ENCODE measurements at regions not wholly inside any gene's neighbourhood (a gene's known extent, or its start where the extent isn't known, plus 50 kb on each side); places are given as distances from the start of the nearest gene placed in this dataset.
"Not testable (repeated sequence)": the region's sequence is repeated elsewhere in the genome, so short reads cannot be mapped to it uniquely, and the experiment has no call there.

DNA sequence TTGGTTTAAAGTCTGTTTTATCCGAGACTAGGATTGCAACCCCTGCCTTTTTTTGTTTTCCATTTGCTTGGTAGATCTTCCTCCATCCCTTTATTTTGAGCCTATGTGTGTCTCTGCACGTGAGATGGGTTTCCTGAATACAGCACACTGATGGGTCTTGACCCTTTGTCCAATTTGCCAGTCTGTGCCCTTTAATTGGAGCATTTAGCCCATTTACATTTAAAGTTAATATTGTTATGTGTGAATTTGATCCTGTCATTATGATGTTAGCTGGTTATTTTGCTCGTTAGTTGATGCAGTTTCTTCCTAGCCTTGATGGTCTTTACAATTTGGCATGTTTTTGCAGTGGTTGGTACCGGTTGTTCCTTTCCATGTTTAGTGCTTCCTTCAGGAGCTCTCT, 70.8 kb upstream of the CTNNA1 start:
- H3K27ac Mint-ChIP-seq, ATAC-seq, POLR2A ChIA-PET, H3K4me1 Mint-ChIP-seq, H3K4me3 Mint-ChIP-seq, DNase-seq: not testable (repeated sequence)
- Mint-ChIP-seq H3K27me3 (peaks cover 38 to 80% (median 48%) of the 10 kb centered on the region in 5 donors), H3K36me3 (peaks cover 5 to 22% (median 6%) of the 10 kb centered on the region in 3 donors), H3K9me3 (peaks cover 0 to 80% (median 8%) of the 10 kb centered on the region in 9 donors)

DNA sequence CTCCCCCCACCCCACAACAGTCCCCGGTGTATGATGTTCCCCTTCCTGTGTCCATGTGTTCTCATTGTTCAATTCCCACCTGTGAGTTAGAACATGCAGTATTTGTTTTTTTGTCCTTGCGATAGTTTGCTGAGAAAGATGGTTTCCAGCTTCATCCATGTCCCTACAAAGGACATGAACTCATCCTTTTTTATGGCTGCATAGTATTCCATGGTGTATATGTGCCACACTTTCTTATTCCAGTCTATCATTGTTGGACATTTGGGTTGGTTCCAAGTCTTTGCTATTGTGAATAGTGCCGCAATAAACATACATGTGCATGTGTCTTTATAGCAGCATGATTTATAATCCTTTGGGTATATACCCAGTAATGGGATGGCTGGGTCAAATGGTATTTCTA, 74.4 kb upstream of the CTNNA1 start:
- POLR2A ChIA-PET, result not testable (repeated sequence)
- H3K27me3 Mint-ChIP-seq, result peaks cover 44 to 95% (median 54%) of the 10 kb centered on the region in 5 donors

GRCh38 chr5:138677782-138678181, 75.4 kb upstream of the CTNNA1 start:
- Mint-ChIP-seq H3K27me3 (peaks cover 50 to 95% (median 56%) of the 10 kb centered on the region in 5 donors), H3K4me1 (no peaks in the 10 kb centered on the region), H3K4me3 (no peak overlapping the region), H3K9me3 (peaks cover 0 to 74% (median 19%) of the 10 kb centered on the region in 9 donors), H3K27ac (no peak overlapping the region), H3K36me3 (peaks cover 6 to 27% (median 8%) of the 10 kb centered on the region in 3 donors)
- POLR2A ChIA-PET, result no interaction called here
- ATAC-seq (no peak), DNase-seq (no peak)

More for the DNA sequence above, 74.4 kb upstream of the CTNNA1 start:
- H3K36me3 Mint-ChIP-seq, result peaks cover 10 to 25% (median 12%) of the 10 kb centered on the region in 3 donors
- not testable (repeated sequence) for H3K4me1 Mint-ChIP-seq, ATAC-seq, H3K27ac Mint-ChIP-seq, H3K4me3 Mint-ChIP-seq, DNase-seq
- peaks cover 0 to 74% (median 22%) of the 10 kb centered on the region in 9 donors for H3K9me3 Mint-ChIP-seq

- peaks cover 0 to 67% (median 19%) of the 10 kb centered on the region in 9 donors for H3K9me3 Mint-ChIP-seq
- H3K27me3 Mint-ChIP-seq, result peaks cover 50 to 95% (median 55%) of the 10 kb centered on the region in 5 donors
- peak overlapping the region in 1 of 10 donors; percentile 9 for H3K27ac Mint-ChIP-seq
These were observed 76.5 kb upstream of the CTNNA1 start for GRCh38 chr5:138676556-138677193.

GRCh38 chr5:138676002-138676401, 77.2 kb upstream of the CTNNA1 start:
- Mint-ChIP-seq H3K9me3 (peaks cover 0 to 62% (median 19%) of the 10 kb centered on the region in 9 donors), H3K36me3 (peaks cover 6 to 27% (median 8%) of the 10 kb centered on the region in 3 donors), H3K27ac (no peak overlapping the region), H3K27me3 (peaks cover 48 to 91% (median 54%) of the 10 kb centered on the region in 5 donors), H3K4me3 (no peak overlapping the region), H3K4me1 (no peaks in the 10 kb centered on the region)
- no peak for ATAC-seq
- no peak for DNase-seq
- POLR2A ChIA-PET, result interaction anchor here (0.6 kb wide), 1 partner anchor 22 kb away, joined by 3 read pairs; no protein-coding TSS in a partner anchor

More at GRCh38 chr5:138676556-138677193, 76.5 kb upstream of the CTNNA1 start:
- no peak overlapping the region for H3K4me3 Mint-ChIP-seq
- no peaks in the 10 kb centered on the region for H3K4me1 Mint-ChIP-seq
- DNase-seq (no peak), ATAC-seq (no peak)
- H3K36me3 Mint-ChIP-seq, result peaks cover 6 to 27% (median 8%) of the 10 kb centered on the region in 3 donors
- POLR2A ChIA-PET, result no interaction called here

GRCh38 chr5:138668451-138669380, 84.5 kb upstream of the CTNNA1 start:
- Mint-ChIP-seq H3K4me1 (peaks cover 22 to 36% (median 23%) of the 10 kb centered on the region in 4 donors), H3K9me3 (peaks cover 0 to 11% (median 4%) of the 10 kb centered on the region in 9 donors), H3K27ac (peak overlapping the region in 2 of 10 donors; percentile 41), H3K4me3 (peak overlapping the region in 7 of 10 donors; percentile 8 to 65 (median 36)), H3K27me3 (peaks cover 64 to 95% (median 70%) of the 10 kb centered on the region in 5 donors), H3K36me3 (peaks cover 0 to 7% (median 5%) of the 10 kb centered on the region in 3 donors)
- ATAC-seq (peak; percentile 84 to 97), DNase-seq (peak in 9 of 10 donors; percentile 6 to 75 (median 61))
- POLR2A ChIA-PET, result interaction anchor here (0.6 to 1.9 kb wide), 4 partner anchors 14 to 47 kb away, joined by 3 to 8 read pairs (median 6); no protein-coding TSS in a partner anchor

DNA sequence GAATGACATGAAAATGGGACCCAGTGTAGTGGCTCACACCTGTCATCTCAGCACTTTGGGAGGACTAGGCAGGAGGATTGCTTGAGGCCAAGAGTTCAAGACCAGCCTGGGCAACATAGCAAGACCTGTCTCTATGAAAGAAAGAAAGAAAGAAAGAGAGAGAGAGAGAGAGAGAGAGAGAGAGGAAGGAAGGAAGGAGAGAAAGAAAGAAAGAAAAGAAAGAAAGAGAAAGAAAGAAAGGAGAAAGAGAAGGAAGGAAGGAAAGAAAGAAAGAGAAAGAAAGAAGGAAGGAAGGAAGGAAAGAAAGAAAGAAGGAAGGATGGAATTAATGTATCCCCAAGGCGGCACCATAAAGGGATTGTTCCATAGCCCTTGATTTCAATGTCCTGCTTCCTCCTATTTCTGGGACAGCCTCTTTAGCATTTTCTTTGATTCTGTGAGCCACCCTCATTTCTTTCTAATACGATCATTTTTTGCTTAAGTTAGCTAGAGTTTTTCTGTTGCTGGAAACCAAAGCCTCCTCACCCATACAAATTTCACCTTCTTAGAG, 85.4 kb upstream of the CTNNA1 start:
- not testable (repeated sequence) for ATAC-seq, H3K27ac Mint-ChIP-seq
- POLR2A ChIA-PET, result interaction anchor here (0.6 to 1.9 kb wide), 4 partner anchors 13 to 46 kb away, joined by 3 to 8 read pairs (median 6); no protein-coding TSS in a partner anchor

DNA sequence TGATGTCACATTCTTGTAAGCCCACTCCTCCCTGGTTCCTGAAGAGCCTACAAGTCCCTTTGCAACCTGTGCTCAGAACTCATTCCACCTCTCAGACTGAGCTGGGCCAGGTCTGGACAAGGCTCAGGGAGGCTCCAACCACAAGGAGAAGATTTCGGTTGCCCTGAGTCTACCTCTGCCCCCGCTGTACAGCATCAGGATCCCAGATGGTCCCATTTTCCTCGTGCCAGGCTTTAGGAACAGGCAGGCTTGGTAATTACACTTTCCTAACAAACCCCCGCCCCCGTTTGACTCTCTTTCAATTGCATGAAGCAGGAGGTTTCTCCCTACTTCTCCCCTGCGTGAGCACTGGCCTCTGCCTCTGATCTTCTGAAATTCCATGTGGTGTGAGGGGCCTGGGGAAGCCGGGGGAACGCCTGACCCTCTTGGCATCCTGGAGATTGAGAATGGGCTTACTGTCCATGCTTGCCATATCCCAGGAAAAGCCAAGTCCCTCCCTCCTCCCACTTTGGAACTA, 86.9 kb upstream of the CTNNA1 start:
- H3K4me3 Mint-ChIP-seq, result no peak overlapping the region
- H3K36me3 Mint-ChIP-seq, result peaks cover 0 to 3% (median 0%) of the 10 kb centered on the region in 3 donors
- POLR2A ChIA-PET, result no interaction called here
- H3K27ac Mint-ChIP-seq, result peak overlapping the region in 1 of 10 donors; percentile 75
- DNase-seq, result no peak
- no peak for ATAC-seq
- peaks cover 0 to 3% (median 0%) of the 10 kb centered on the region in 9 donors for H3K9me3 Mint-ChIP-seq
- peaks cover 67 to 96% (median 75%) of the 10 kb centered on the region in 5 donors for H3K27me3 Mint-ChIP-seq
- peaks cover 35 to 61% (median 40%) of the 10 kb centered on the region in 4 donors for H3K4me1 Mint-ChIP-seq

More for the DNA sequence above, 85.4 kb upstream of the CTNNA1 start:
- H3K36me3 Mint-ChIP-seq, DNase-seq, H3K9me3 Mint-ChIP-seq: not testable (repeated sequence)
- peaks cover 62 to 95% (median 69%) of the 10 kb centered on the region in 5 donors for H3K27me3 Mint-ChIP-seq
- peaks cover 30 to 45% (median 31%) of the 10 kb centered on the region in 4 donors for H3K4me1 Mint-ChIP-seq
- peak overlapping the region in 4 of 10 donors; percentile 36 to 65 (median 60) for H3K4me3 Mint-ChIP-seq

- peaks cover 0 to 6% (median 0%) of the 10 kb centered on the region in 3 donors for H3K36me3 Mint-ChIP-seq
- H3K9me3 Mint-ChIP-seq, result peaks cover 0 to 3% (median 0%) of the 10 kb centered on the region in 9 donors
- no peak overlapping the region for H3K27ac Mint-ChIP-seq
- peaks cover 35 to 61% (median 43%) of the 10 kb centered on the region in 4 donors for H3K4me1 Mint-ChIP-seq
- DNase-seq (no peak), ATAC-seq (no peak)
- no peak overlapping the region for H3K4me3 Mint-ChIP-seq
- H3K27me3 Mint-ChIP-seq, result peaks cover 73 to 100% (median 80%) of the 10 kb centered on the region in 5 donors
- POLR2A ChIA-PET, result no interaction called here
These were observed 88.0 kb upstream of the CTNNA1 start for GRCh38 chr5:138665261-138665660.

GRCh38 chr5:138664276-138664943, 88.8 kb upstream of the CTNNA1 start:
- H3K4me3 Mint-ChIP-seq, result no peak overlapping the region

GRCh38 chr5:138663561-138663960, 88.4 kb upstream of the HSPA9 start:
- peak overlapping the region in 4 of 10 donors; percentile 3 to 67 (median 8) for H3K4me3 Mint-ChIP-seq
- H3K27me3 Mint-ChIP-seq, result peaks cover 73 to 100% (median 78%) of the 10 kb centered on the region in 5 donors
- H3K9me3 Mint-ChIP-seq, result peaks cover 0 to 3% (median 0%) of the 10 kb centered on the region in 9 donors
- DNase-seq, result no peak
- no peak overlapping the region for H3K27ac Mint-ChIP-seq
- ATAC-seq, result no peak
- POLR2A ChIA-PET, result interaction anchor here (0.6 kb wide), 1 partner anchor 90 kb away, joined by 6 read pairs; no protein-coding TSS in a partner anchor
- peaks cover 23 to 44% (median 32%) of the 10 kb centered on the region in 4 donors for H3K4me1 Mint-ChIP-seq
- peaks cover 0 to 7% (median 0%) of the 10 kb centered on the region in 3 donors for H3K36me3 Mint-ChIP-seq

More at GRCh38 chr5:138664276-138664943, 88.8 kb upstream of the CTNNA1 start:
- POLR2A ChIA-PET, result interaction anchor here (1.0 kb wide), 1 partner anchor 20 kb away, joined by 3 read pairs; no protein-coding TSS in a partner anchor
- H3K27ac Mint-ChIP-seq, result peak overlapping the region in 1 of 10 donors; percentile 53
- peaks cover 0 to 7% (median 0%) of the 10 kb centered on the region in 3 donors for H3K36me3 Mint-ChIP-seq
- H3K9me3 Mint-ChIP-seq, result peaks cover 0 to 3% (median 0%) of the 10 kb centered on the region in 9 donors
- DNase-seq (no peak), ATAC-seq (no peak)
- H3K27me3 Mint-ChIP-seq, result peaks cover 74 to 100% (median 80%) of the 10 kb centered on the region in 5 donors
- H3K4me1 Mint-ChIP-seq, result peaks cover 32 to 53% (median 41%) of the 10 kb centered on the region in 4 donors
